ENCODE measurements at regions not wholly inside any gene's neighbourhood (a gene's known extent, or its start where the extent isn't known, plus 50 kb on each side); places are given as distances from the start of the nearest gene placed in this dataset.
"Not testable (repeated sequence)": the region's sequence is repeated elsewhere in the genome, so short reads cannot be mapped to it uniquely, and the experiment has no call there.

DNA sequence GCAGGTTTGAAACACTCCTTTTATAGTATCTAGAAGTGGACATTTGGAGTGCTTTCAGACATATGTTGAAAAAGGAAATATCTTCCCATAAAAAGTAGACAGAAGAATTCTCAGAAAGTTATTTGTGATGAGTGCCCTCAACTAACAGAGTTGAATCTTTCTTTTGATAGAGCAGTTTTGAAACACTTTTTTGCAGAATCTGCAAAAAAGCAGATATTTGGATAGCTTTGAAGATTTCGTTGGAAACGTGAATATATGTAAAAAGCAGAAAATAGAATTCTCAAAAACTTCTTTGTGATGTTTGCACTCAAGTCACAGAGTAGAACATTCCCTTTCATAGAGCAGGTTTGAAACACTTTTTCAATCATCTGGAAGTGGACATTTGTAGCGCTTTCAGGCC, 676.4 kb upstream of the ZNF337 start:
- not testable (repeated sequence) for DNase-seq

DNA sequence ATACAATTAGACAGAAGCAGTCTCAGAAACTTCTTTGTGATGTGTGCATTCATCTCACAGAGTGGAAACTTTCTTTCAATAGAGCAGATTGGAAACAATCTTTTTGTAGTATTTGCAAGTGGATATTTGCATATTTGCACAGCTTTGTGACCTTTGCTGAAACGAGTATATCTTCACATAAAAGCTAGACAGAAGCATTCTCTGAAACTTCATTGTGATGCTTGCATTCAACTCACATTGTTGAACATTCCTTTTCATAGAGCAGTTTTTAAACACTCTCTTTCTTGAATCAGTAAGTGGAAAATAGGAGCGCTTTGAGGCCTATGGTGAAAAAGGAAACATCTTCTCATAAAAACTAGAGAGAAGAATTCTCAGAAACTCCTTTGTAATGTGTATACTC, 657.9 kb upstream of the ZNF337 start:
- DNase-seq: no peak

DNA sequence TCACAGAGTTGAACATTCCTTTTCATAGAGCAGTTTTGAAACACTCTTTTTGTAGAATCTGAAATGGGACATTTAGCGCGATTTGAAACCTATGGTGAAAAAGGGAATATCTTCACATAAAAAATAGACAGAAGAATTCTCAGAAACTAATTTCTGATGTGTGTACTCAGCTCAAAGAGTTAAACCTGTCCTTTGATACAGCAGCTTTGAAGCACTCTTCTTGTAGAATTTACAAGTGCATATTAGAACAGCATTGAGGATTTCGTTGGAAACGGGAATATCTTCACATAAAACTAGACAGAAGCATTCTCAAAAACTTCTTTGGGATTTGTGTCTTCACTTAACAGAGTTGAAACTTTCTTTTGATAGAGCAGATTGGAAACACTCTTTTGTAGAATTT, 650.7 kb upstream of the ZNF337 start:
- DNase-seq: no peak

DNA sequence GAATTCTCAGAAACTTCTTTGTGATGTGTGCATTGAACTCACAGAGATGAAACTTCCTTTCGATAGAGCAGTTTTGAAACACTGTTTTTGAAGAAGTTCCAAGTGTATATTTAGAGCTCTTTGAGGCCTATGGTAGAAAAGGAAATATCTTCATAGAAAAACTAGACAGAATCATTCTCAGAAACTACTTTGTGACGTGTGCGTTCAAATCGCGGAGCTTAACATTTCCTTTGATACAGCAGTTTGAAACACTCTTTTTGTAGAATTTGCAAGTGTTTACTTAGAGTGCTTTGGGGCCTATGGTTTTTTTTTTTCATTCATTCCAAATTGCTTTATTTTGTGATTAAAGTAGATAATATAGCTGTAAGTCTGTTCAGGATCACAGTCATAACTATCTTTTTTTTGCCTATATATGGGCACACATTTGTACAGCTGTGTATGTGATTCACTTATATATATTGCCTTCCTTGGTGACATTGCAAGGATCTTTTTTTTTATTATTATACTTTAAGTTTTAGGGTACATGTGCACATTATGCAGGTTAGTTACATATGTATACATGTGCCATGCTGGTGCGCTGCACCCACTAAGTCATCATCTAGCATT, 643.9 kb upstream of the ZNF337 start:
- DNase-seq: not testable (repeated sequence)

DNA sequence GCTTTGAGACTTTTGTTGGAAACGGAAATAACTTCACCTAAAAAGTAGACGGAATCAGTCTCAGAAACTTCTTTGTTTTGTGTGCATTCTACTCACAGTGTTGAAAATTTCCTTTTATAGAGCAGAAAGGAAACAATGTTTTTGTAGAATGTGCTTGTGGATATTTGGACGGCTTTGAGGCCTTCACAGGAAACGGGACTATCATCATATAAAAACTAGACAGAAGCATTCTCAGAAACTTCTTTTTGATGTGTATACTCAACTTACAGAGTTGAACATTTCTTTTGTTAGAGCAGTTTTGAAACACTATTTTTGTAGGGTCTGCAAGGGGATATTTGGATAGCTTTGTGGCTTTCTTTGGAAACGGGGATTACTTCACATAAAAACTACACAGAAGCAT, 627.5 kb upstream of the ZNF337 start:
- no peak for DNase-seq

DNA sequence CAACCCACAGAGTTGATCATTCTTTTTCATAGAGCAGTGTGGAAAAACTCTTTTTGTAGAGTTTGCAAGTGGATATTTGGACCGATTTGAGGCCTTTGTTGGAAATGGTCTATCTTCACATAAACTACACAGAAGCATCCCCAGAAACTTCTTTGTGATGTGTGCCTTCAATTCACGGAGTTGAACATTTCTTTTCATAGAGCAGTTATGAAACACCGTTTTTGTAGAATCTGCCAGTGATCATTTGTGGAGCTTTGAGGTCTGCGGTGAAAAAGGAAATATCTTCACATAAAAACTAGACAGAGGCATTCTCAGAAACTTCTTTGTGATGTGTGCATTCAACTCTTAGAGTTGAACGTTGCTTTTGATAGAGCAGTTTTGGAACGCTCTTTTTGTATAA, 618.4 kb upstream of the ZNF337 start:
- no peak for DNase-seq

DNA sequence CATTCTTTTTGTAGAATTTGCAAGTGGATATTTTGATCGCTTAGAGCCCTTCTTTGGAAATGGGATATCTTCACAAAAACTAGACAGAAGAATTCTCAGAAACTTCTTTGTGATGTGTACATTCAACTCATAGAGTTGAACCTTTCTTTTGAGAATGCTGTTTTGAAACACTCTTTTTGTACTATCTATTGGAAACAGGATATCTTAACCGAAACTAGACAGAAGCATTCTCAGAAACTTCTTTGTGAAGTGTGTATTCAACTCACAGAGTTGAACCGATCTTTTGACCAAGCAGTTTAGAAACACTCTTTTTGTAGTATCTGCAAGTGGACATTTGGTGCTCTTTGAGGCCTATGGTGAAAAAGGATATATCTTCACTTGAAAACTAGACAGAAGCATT, 613.1 kb upstream of the ZNF337 start:
- not testable (repeated sequence) for DNase-seq

DNA sequence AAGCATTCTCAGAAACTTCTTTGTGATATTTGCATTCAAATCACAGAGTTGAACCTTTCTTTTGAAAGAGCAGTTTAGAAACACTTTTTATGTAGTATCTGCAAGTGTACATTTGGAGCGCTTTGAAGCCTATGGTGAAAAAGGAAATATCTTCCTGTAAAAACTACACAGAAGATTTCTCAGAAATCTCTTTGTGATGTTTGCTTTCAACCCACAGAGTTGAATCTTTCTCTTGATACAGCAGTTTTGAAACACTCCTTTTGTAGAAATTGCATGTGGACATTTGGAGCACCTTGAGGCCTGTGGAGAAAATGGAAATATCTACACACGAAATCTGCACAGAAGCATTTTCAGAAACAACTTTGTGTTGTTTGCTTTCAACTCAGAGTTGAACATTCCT, 612.3 kb upstream of the ZNF337 start:
- DNase-seq: no peak

DNA sequence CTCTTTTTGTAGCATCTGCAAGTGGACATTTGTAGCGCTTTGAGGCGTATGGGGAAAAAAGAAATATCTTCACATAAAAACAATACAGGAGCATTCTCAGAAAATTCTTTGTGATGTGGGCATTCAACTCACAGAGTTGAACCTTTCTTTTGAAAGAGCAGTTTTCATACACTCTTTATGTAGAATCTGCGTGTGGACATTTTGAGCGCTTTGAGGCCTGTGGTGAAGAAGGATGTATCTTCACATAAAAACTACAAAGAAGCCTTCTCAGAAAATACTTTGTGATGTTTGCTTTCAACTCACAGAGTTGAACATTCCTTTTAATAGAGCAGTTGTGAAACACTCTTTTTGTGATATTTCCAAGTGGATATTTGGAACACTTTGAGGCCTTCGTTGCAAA, 598.4 kb upstream of the ZNF337 start:
- DNase-seq: no peak

DNA sequence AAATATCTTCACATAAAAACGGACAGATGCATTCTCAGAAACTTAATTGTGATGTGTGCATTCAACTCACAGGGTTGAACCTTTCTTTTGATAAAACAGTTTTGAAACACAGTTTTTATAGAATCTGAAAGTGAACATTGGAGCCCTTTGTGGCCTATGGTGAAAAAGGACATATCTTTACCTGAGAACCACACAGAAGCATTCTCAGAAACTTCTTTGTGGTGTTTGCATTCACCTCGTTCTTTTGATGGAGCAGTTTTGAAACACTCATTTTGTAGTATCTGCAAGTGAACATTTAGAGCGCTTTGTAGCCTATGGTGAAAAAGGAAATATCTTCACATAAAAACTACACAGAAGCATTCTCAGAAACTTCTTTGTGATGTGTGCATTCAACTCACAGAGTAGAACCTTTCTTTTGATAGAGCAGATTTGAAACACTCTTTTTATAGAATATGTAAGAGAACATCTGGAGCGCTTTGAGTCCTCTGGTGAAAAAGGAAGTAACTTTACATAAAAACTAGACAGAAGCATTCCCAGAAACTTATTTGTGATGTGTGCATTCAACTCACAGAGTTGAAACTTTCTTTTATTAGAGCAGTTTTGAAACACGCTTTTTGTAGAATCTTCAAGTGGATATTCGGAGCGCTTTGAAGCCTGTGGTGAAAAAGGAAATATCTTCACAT, 591.9 kb upstream of the ZNF337 start:
- not testable (repeated sequence) for DNase-seq

DNA sequence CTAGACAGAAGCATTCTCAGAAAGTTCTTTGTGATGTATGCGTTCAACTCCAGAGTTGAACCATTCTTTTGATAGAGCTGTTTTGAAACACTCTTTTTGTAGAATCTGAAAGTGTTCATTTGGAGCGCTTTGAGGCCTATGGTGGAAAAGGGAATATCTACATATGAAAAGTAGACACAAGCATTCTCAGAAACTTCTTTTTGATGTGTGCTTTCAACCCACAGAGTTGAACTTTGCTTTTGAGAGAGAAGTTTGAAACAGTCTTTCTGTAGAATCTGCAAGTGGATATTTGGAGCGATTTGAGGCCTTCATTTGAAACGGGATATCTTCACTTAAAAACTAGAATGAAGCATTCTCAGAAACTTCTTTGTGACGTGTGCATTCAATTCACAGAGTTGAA, 582.6 kb upstream of the ZNF337 start:
- DNase-seq: no peak

DNA sequence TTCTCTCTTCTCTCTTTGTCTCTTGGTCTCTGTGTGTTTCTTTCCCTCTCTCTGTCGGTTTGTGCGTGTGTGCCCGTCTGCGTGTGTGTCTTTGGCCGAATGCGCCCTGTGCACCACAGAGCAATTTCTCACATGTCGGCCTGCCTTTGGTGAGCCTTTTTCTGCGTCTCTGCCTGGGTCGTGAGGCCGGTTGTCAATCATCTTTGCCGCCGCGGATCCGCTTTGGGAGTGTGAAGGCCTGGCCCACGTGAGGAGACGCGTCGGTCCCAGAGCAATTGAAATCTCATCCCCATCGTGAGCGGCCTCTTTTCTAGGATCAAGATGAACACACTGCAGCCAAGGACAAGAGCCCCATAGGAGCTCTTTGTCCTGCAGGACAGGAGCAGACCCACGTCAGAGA, 580.7 kb upstream of the ZNF337 start:
- no peak for DNase-seq

DNA sequence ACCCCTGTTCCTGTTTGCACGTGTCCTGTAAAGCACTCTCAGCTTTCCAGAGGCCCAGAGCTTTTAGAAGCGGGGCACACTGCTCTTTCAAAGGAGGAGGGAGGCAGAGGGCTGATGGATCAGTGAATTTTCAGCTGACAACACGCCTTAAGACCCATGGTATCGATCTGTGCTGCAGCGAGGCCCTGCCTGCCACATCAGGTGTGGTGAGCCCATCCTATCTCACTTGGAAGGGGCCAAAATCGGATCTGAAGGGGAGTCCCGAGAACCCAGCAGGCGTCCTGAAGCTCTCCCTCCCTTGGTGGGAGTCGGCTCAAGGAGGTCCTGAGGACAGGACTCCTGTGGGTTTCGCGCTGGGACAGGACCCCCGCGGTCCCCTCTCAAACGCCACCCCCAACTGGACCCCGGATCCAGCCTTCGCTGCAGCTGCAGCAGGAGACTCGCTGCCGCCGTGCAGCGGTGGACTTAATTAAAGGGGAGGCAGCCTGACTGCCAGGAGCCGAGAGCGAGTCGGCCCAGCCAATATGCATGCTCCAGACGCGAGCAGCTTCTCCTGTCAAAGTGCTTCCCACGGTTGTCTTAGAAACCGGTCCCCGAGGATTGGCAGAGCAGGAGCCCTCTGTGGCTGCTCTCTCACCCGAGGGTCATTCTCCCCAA, 580.0 kb upstream of the ZNF337 start:
- DNase-seq: no peak

DNA sequence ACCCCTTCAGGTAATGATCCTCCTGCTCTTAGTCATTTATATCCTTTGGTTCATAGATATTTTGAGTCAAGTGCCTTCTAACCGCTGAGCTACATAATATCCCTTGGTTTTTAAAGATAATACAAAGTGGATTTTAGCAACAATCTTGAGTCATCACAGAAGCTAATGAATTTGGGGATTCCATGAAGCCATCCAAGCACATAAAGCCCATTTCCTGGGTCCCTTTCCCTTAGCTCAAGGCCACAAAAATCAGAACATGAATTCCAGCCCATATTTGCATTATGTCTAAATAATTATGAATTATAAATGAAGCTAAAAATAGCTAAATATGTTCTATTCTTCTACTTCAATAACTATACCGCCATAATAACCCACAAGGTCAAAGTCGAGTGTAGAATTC, 572.1 kb upstream of the ZNF337 start:
- not testable (repeated sequence) for DNase-seq

DNA sequence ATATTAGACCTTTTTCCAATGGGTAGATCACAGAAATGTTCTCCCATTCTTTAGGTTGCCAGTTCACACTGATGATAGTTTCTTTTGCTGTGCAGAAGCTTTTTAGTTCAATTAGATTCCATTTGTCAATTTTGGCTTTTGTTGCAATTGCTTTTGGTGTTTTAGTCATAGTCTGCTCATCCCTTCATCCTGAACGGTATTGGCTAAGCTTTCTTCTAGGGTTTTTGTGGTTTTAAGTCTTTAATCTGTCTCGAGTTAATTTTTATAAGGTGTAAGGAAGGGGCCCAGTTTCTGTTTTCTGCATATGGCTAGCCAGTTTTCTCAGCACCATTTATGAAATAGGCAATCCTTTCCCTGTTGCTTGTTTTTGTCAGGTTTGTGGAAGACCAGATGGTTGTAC, 564.3 kb upstream of the ZNF337 start:
- not testable (repeated sequence) for DNase-seq

DNA sequence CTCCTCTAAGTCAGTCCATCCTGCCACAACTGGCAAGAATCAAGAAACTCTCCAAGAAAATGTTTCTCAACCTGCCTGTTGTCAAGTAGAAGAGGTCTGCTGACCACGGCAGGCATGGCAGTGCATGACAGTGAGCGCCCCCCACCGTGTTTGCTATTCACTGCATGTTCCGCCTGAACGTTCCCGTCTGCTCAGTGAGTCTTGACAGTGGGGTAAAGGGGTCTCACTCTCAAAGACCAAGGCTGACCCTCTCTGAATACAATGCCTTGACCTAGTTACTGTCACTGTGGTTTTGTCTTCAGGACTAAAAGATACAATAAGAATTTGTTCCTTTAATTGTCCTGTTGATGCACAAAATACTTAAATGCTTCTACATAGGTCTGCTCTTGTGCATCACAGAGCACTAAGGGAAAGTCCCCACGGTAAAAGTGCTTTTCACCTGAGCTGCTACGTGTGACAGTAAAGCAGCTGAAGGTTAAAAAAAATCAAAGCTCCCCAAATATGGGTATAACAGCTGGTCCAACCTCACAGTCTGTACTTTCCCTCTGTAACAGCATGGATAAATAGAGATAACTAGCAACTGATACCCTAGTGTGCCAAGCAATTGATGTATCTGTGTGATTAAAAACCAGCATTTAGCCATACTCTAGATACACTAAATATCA, 555.8 kb upstream of the ZNF337 start:
- not testable (repeated sequence) for DNase-seq

DNA sequence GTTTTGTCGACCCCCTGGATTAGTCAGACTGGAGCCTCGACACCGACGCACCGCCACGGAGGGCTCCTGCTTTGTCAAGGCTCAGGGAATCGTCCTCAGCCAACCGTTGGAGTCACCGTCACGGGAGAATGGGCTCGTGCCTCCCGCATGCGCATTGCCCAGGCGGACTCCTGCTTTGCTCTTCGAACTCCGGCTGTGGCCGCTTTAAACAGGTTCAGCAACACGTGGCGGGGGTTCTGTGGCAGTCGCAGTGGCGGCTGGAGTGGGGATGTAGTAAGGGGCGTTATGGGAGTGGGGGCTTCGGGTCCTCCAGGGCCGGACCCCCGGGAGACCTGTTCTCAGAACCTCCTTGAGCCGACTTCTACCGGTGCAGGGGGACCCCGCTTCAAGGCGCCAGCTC, 554.7 kb upstream of the ZNF337 start:
- not testable (repeated sequence) for DNase-seq

DNA sequence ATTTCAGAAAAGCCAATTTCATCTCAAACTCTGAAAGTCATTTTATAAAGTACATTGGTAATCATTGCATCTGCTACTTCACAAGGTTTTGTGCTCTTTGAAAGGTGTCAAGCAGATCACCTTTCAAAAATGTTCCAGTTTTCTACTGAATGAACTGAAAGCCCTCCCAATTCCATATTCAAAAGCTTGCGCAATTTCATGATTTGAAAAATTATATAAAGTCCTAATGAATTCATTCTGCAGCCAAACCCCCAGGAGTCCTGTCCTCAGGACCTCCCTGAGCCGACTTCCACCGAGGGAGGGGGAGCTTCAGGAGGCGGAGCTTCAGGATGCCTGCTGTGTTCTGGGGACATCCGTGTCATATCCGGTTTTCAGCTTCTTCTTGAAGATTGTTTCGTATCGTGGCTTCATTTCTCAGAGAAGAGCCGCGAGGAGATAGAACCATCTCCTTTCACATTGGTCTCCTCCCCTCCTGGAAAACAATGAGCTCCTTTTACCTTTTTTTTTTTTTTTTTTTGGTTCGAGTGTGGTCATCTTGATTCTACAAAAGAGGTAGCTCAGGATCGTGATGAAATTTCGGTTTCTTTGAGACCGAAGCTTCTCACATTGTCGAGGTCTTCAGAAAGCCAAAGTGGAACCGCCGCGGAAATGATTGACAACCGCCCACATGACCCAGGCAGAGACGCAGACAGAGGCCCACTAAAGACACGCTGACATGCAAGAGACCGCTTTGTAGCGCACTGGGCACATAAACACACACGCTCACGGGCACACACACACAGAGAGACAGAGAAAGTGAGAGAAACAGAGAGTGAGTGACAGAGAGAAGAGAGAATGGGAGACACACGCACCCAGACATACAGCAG, 553.8 kb upstream of the ZNF337 start:
- DNase-seq: not testable (repeated sequence)

DNA sequence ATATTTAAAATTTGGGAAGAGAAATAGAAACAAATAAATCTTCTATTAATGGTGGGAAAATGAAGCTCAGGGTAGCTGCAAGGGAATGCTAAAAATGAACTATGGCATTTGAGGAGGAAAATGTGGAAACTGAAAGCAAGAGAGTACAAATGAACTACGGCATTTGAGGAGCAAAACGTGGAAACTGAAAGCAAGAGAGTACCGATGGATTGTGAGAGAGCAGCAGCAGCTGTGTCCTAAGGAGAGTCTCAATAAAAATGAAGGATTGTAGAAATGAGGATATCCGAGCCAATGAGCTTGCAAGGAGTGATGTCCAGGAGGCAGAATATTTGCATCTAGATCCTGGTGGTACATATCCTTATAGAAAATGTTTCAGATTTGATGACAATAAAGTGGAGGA, 547.1 kb upstream of the ZNF337 start:
- DNase-seq: no peak

DNA sequence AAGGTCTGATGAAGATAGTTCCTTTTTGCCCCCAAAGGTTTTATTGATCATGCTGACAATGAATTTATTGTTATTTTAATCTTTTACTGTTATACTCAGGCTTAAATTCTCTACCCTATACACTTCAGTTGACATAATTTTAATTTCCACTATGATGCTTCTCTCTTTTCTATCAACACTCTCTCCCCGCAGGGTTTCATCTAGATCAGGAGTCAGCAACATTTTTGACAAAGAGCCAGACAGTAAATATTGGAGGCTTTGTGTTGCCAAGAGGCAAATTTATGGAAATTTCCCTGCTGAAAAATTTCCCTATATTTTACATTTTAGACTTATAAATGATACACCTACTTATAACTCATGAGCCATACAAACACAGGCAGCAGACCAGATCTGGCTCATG, 524.0 kb upstream of the ZNF337 start:
- DNase-seq: not testable (repeated sequence)

DNA sequence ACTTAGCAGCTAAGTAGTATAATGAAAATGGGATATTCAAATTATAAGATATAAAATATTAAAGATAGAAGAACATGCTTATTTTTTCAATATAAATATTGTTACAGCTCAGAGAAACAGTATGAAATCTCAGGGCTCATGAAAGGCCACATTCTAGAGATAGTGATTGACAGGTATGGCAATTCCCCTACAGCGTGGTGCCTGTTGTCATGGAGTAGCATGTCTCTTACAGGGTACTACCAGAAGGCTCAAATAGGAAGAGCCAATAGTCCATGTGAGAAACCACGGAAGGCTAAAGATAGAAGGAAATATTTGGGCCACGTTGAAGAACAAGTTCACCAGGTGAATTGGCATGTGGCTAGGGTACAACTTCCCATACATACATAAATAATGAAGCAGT, 522.9 kb upstream of the ZNF337 start:
- not testable (repeated sequence) for DNase-seq

DNA sequence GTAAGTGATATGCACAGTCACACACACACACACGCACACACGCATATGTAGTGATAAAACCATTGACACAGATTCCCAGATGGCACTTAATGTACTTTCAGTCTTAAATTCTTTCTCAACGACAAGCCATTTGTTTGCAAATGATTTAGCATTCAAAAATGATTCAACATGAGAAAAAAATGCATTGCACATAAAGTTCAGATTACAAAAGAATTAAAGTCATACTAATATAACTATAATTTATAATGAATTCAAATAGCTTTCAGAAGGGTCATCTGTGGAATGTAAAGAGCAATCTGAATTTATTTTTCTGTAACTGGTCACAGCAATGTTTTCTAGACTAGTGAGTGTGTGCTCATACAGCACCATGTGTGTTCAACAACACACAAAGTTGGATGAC, 521.6 kb upstream of the ZNF337 start:
- DNase-seq: no peak

DNA sequence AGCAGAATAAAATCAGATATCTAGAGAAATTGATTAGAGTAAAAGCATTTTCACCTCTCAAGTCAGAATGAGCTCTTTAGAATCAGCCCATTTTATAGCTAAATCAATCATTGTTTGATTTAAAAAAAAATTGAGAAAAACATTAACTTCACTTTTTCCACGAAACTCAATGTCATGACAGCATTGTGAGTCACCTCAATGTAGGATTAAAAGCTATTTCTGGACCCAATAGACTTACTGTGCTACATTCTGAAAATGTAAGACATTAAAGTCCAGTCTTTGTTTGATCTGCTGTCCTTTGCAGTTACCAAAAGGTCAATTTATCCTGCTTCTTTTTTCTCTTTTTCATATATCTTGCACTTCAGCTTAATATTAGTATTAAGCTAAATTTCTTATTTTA, 519.4 kb upstream of the ZNF337 start:
- DNase-seq: no peak
